SW480 (cell line): ENCODE measurements at regions not wholly inside any gene's neighbourhood (a gene's known extent, or its start where the extent isn't known, plus 50 kb on each side); places are given as distances from the start of the nearest gene placed in this dataset.
"Not testable (repeated sequence)": the region's sequence is repeated elsewhere in the genome, so short reads cannot be mapped to it uniquely, and the experiment has no call there.

Experiments used
- DNase-seq: peaks from one replicate; pipeline ENCODE4 v3.0.0-alpha.2; 2016; ENCODE audit warnings: low spot score

GRCh38 chr1:144026022-144026421, 54.2 kb upstream of the FAM72C start:
- not testable (repeated sequence) for DNase-seq

DNA sequence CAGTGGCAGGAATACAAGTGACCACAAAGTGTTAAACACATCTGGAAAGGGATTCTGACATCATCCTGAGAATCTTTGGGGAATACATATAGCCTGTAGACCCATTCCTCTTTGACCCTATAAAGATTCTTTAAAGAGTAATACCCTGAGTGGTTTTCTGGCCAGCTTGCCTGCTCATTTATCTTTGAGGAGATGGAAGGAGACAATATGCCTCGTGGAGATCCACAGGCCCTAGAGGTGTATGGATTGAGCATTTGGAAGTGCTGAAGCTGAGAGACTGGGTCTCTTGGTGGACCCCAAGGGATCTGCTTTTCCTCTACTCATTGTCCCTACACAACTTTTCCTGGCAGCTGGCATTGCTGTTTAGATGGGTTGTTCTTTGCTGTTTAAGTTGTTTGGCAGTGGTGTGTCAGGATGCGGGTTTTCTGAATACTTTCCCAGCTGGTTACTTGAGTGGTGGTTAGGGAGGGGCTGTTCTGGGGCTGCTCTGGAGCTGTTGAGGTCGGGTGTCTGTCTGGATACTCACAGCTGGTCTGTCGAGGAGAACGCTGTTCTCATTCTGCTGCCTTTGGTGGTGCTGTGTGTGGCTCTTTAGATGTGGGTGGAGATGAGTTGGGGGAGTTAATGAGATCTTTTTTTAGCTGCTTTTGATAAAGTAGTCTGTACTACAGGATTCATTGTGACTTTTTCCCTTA, 50.1 kb upstream of the FAM72C start:
- not testable (repeated sequence) for DNase-seq
